Liver (tissue), 2 donors: ENCODE measurements at regions not wholly inside any gene's neighbourhood (a gene's known extent, or its start where the extent isn't known, plus 50 kb on each side); places are given as distances from the start of the nearest gene placed in this dataset.

Source experiments
- EGR1 ChIP-seq, 2 donors: IDR thresholded peaks; 2 replicates each; pipeline ENCODE4 v1.6.1; 2016 to 2018; ENCODE audit warnings: antibody characterized with exemption in 2 of 2, low read depth in 2 of 2
- RXRA ChIP-seq, 2 donors: IDR thresholded peaks; 2 replicates each; pipeline ENCODE4 v1.6.1; 2017 to 2018; ENCODE audit warnings: antibody characterized with exemption in 2 of 2, mild to moderate bottlenecking in 1 of 2
- donor health status: healthy.

DNA sequence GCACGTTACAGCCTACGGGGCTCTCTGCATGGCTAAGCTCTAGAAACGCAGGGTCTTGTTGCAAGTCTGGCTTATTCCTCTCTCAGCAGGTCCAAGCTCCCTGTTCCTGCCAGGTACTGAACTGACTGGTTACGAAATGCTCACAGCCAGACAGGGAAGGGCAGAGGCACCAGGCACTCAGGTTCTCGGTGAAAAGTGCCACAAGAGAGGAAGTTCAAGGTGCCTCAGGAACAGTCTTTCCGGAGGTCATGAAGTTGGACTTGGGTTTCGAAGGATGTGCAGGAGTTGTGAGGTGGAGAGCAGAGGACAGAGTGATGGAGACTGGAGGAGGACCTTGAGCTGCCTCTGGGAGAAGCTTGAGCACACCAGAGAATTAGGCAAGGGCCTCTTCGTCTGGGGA lies 124.7 kb upstream of the GSE1 start:
- TF ChIP-seq EGR1 (IDR thresholded peaks at IDR 0.05; ENCODE audit: low read depth in 2 of 2), result no peak
- TF ChIP-seq RXRA (IDR thresholded peaks at IDR 0.05), result no peak
